ENCODE measurements at regions not wholly inside any gene's neighbourhood (a gene's known extent, or its start where the extent isn't known, plus 50 kb on each side); places are given as distances from the start of the nearest gene placed in this dataset.

DNA sequence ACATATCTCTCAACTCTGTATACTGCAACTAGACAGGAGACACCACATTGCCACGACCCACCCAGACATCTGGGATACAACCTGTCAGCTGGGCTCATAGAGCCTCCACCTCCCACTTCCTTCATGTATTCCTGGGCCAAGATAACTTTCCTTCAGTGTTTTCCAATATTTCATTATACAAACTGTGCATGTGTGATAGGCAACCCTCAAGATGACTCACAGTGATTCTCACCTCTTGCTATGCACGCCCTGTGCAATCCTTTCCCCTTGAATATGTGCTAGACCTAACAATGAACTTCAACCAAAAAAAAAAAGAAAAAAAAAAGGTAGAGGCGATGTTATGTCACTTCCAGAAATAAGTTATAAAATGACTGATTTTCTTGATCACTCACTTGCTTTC is 138.0 kb upstream of the ALCAM start:
- TF ChIP-seq POLR2A (IDR thresholded peaks at IDR 0.05), result no peak
- TF ChIP-seq, protein P1, sequence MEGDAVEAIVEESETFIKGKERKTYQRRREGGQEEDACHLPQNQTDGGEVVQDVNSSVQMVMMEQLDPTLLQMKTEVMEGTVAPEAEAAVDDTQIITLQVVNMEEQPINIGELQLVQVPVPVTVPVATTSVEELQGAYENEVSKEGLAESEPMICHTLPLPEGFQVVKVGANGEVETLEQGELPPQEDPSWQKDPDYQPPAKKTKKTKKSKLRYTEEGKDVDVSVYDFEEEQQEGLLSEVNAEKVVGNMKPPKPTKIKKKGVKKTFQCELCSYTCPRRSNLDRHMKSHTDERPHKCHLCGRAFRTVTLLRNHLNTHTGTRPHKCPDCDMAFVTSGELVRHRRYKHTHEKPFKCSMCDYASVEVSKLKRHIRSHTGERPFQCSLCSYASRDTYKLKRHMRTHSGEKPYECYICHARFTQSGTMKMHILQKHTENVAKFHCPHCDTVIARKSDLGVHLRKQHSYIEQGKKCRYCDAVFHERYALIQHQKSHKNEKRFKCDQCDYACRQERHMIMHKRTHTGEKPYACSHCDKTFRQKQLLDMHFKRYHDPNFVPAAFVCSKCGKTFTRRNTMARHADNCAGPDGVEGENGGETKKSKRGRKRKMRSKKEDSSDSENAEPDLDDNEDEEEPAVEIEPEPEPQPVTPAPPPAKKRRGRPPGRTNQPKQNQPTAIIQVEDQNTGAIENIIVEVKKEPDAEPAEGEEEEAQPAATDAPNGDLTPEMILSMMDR (IDR thresholded peaks at IDR 0.05), result no peak

Data from body of pancreas (tissue), 4 donors.